ENCODE measurements at regions not wholly inside any gene's neighbourhood (a gene's known extent, or its start where the extent isn't known, plus 50 kb on each side); places are given as distances from the start of the nearest gene placed in this dataset.
"Not testable (repeated sequence)": the region's sequence is repeated elsewhere in the genome, so short reads cannot be mapped to it uniquely, and the experiment has no call there.

DNA sequence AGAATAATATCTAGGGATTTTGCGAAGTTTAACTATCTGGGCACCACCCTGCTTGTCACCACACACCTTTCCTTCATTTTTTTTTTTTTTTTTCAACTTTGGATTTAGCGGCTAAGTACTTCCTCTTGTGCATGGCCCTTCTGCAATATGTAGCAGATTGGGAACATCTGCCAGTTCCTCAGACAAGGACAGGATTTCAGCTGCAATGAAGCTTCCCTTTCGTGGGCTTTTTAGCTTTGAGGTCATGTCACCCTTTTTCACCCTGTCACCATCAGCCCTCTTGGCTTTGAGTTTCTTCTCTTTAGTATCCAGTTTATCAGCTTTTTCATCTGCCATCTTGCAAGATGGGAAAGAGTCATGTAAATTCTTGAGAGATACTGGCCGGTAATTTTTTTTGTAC lies 81.6 kb upstream of the ETV1 start:
- intact Hi-C loops (cut with micrococcal nuclease) (no loop called here), dilution Hi-C loops (cut with MboI; ENCODE audit: extremely low pct_ligation_motif_present, low sequenced_read_pairs) (no loop called here)
- H3K4me2 ChIP-seq (ENCODE audit: insufficient read depth, low read length), result no peak overlapping the region
- no peaks in the 10 kb centered on the region for H3K36me3 ChIP-seq (ENCODE audit: control insufficient read depth in 2 of 2, extremely low read depth in 1 of 2, insufficient read depth in 2 of 2, low read length in 2 of 2)
- H3K79me2 ChIP-seq (ENCODE audit: control insufficient read depth, insufficient read depth, low read length), result no peaks in the 10 kb centered on the region
- H3K4me3 ChIP-seq (replicated peaks in 1 of 3; ENCODE audit: insufficient read depth in 1 of 3, low read depth in 1 of 3, low read length in 3 of 3), result no peak overlapping the region
- no peak for FAIRE-seq
- no peaks in the 10 kb centered on the region for H3K9me3 ChIP-seq (replicated peaks; ENCODE audit: control insufficient read depth, insufficient read depth, low read length)
- no peak for DNase-seq (ENCODE audit: low read depth, low spot score)
- TF ChIP-seq MAX (IDR thresholded peaks at IDR 0.05; ENCODE audit: insufficient read depth, insufficient read length) (no peak), POLR2A (IDR thresholded peaks at IDR 0.05; ENCODE audit: low read depth, low read length) (no peak), MYC (IDR thresholded peaks at IDR 0.05; ENCODE audit: low read depth, low read length) (no peak)
- no peaks in the 10 kb centered on the region for H3K4me1 ChIP-seq (ENCODE audit: control insufficient read depth, extremely low read depth, insufficient read depth, low read length)
- H3K9ac ChIP-seq (replicated peaks; ENCODE audit: extremely low read depth, insufficient read depth, low read length), result no peak overlapping the region
- no peak overlapping the region for H3K27ac ChIP-seq (ENCODE audit: insufficient read depth, low read depth, low read length)
- H3K27me3 ChIP-seq (ENCODE audit: control insufficient read depth in 2 of 2, insufficient read depth in 2 of 2, low read length in 2 of 2), result no peaks in the 10 kb centered on the region
- no peaks in the 10 kb centered on the region for H4K20me1 ChIP-seq (replicated peaks; ENCODE audit: control insufficient read depth, extremely low read depth, insufficient read depth, low read length)
- ChIA-PET CTCF (no interaction called here), POLR2A (no interaction called here)
- no peaks in the 10 kb centered on the region for H3K9me1 ChIP-seq (replicated peaks; ENCODE audit: control insufficient read depth, extremely low read depth, insufficient read depth, low read length)
- no peak overlapping the region for H2AFZ ChIP-seq (ENCODE audit: low read depth, low read length)
- BruUV-seq (replicated peaks), result no TSS peak

DNA sequence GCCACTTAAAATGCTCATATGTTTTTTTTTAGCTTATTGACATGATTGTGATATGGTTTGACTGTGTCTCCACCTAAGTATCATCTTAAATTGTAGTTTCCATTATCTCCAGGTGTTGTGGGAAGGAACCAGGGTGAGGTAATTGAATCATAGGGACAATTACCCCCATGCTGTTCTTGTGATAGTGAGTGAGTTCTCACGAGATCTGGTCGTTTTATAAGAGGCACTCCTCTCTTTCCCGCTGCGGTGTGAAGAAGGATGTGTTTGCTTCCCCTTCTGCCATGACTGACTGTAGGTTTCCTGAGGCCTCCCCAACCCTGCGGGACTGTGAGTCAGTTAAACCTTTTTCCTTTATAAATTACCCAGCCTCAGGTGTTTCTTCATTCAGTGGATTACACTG lies 80.5 kb upstream of the ETV1 start:
- Histone ChIP-seq H2AFZ (ENCODE audit: low read depth, low read length) (no peak overlapping the region), H3K27me3 (ENCODE audit: control insufficient read depth in 2 of 2, insufficient read depth in 2 of 2, low read length in 2 of 2) (no peaks in the 10 kb centered on the region), H3K4me3 (replicated peaks in 1 of 3; ENCODE audit: insufficient read depth in 1 of 3, low read depth in 1 of 3, low read length in 3 of 3) (no peak overlapping the region), H3K4me2 (ENCODE audit: insufficient read depth, low read length) (no peak overlapping the region), H3K79me2 (ENCODE audit: control insufficient read depth, insufficient read depth, low read length) (no peaks in the 10 kb centered on the region), H3K27ac (ENCODE audit: insufficient read depth, low read depth, low read length) (no peak overlapping the region), H3K36me3 (ENCODE audit: control insufficient read depth in 2 of 2, extremely low read depth in 1 of 2, insufficient read depth in 2 of 2, low read length in 2 of 2) (no peaks in the 10 kb centered on the region), H3K4me1 (ENCODE audit: control insufficient read depth, extremely low read depth, insufficient read depth, low read length) (no peaks in the 10 kb centered on the region), H3K9me1 (replicated peaks; ENCODE audit: control insufficient read depth, extremely low read depth, insufficient read depth, low read length) (no peaks in the 10 kb centered on the region), H3K9me3 (replicated peaks; ENCODE audit: control insufficient read depth, insufficient read depth, low read length) (no peaks in the 10 kb centered on the region), H3K9ac (replicated peaks; ENCODE audit: extremely low read depth, insufficient read depth, low read length) (no peak overlapping the region), H4K20me1 (replicated peaks; ENCODE audit: control insufficient read depth, extremely low read depth, insufficient read depth, low read length) (no peaks in the 10 kb centered on the region)
- intact Hi-C loops (cut with micrococcal nuclease) (no loop called here), dilution Hi-C loops (cut with MboI; ENCODE audit: extremely low pct_ligation_motif_present, low sequenced_read_pairs) (no loop called here)
- TF ChIP-seq POLR2AphosphoS5 (IDR thresholded peaks at IDR 0.05; ENCODE audit: insufficient read depth, low read depth, low read length) (no peak), GATA2 (IDR thresholded peaks at IDR 0.05; ENCODE audit: insufficient read depth, insufficient read length, low read depth, low read length) (no peak), CTCF (IDR thresholded peaks at IDR 0.05; ENCODE audit: extremely low read depth in 1 of 2, insufficient read depth in 1 of 2, low read depth in 1 of 2, low read length in 2 of 2) (no peak), EZH2 (IDR thresholded peaks at IDR 0.05; ENCODE audit: borderline replicate concordance, low read depth, low read length, severe bottlenecking) (no peak), FOS (IDR thresholded peaks at IDR 0.05; ENCODE audit: borderline replicate concordance, insufficient read depth, low read length) (no peak), MAX (IDR thresholded peaks at IDR 0.05; ENCODE audit: insufficient read depth, insufficient read length) (no peak), MYC (IDR thresholded peaks at IDR 0.05; ENCODE audit: low read depth, low read length) (no peak), JUN (IDR thresholded peaks at IDR 0.05; ENCODE audit: borderline replicate concordance, insufficient read depth, insufficient read length, low read depth) (no peak), POLR2A (IDR thresholded peaks at IDR 0.05; ENCODE audit: low read depth, low read length) (no peak)
- CTCF ChIA-PET, result no interaction called here
- DNase-seq (ENCODE audit: low read depth, low spot score), result no peak
- no TSS peak for BruUV-seq (replicated peaks)
- POLR2A ChIA-PET, result no interaction called here
- no peak for FAIRE-seq

DNA sequence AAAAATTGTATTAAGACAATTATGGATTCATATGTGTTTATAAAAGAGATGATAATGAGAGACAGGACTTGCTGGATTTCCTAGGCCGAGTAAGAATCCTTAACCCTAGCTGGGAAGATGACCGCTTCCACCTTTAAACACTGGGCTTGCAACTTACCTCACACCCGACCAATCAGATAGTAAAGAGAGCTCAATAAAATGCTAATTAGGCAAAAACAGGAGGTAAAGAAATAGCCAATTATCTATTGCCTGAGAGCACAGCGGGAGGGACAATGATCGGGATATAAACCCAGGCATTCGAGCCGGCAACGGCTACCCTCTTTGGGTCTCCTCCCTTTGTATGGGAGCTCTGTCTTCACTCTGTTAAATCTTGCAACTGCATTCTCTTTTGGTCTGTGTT lies 77.3 kb upstream of the ETV1 start:
- H3K9me3 ChIP-seq (replicated peaks; ENCODE audit: control insufficient read depth, insufficient read depth, low read length); CTCF ChIA-PET; FAIRE-seq; H3K79me2 ChIP-seq (ENCODE audit: control insufficient read depth, insufficient read depth, low read length); H3K4me2 ChIP-seq (ENCODE audit: insufficient read depth, low read length); H3K4me3 ChIP-seq (replicated peaks in 1 of 3; ENCODE audit: insufficient read depth in 1 of 3, low read depth in 1 of 3, low read length in 3 of 3); H3K27me3 ChIP-seq (ENCODE audit: control insufficient read depth in 2 of 2, insufficient read depth in 2 of 2, low read length in 2 of 2); intact Hi-C loops (cut with micrococcal nuclease); BruUV-seq (replicated peaks); H3K9me1 ChIP-seq (replicated peaks; ENCODE audit: control insufficient read depth, extremely low read depth, insufficient read depth, low read length); H3K9ac ChIP-seq (replicated peaks; ENCODE audit: extremely low read depth, insufficient read depth, low read length); H3K4me1 ChIP-seq (ENCODE audit: control insufficient read depth, extremely low read depth, insufficient read depth, low read length); POLR2A ChIA-PET; DNase-seq (ENCODE audit: low read depth, low spot score); H2AFZ ChIP-seq (ENCODE audit: low read depth, low read length); dilution Hi-C loops (cut with MboI; ENCODE audit: extremely low pct_ligation_motif_present, low sequenced_read_pairs); H4K20me1 ChIP-seq (replicated peaks; ENCODE audit: control insufficient read depth, extremely low read depth, insufficient read depth, low read length); H3K27ac ChIP-seq (ENCODE audit: insufficient read depth, low read depth, low read length); H3K36me3 ChIP-seq (ENCODE audit: control insufficient read depth in 2 of 2, extremely low read depth in 1 of 2, insufficient read depth in 2 of 2, low read length in 2 of 2): not testable (repeated sequence)

All from endothelial cell of umbilical vein (primary cell).